Spleen (tissue), 11 donors: ENCODE measurements at regions not wholly inside any gene's neighbourhood (a gene's known extent, or its start where the extent isn't known, plus 50 kb on each side); places are given as distances from the start of the nearest gene placed in this dataset.
"Not testable (repeated sequence)": the region's sequence is repeated elsewhere in the genome, so short reads cannot be mapped to it uniquely, and the experiment has no call there.

Experiments used
- DNase-seq: peaks from one replicate; pipeline ENCODE4 v3.0.0-alpha.2; 2020
- H3K27ac ChIP-seq, 8 donors: fragments of 200-600 bp; sonication (generic) in 7 of 8; 1 replicate in 4 of 8; 2 replicates in 4 of 8; pipeline versions ENCODE4 v1.5.0 to v1.8.0; 2016 to 2021; ENCODE audit warnings: inconsistent platforms in 4 of 8, mild to moderate bottlenecking in 4 of 8, moderate library complexity in 1 of 8
- H3K27me3 ChIP-seq, 7 donors: fragments of 200-600 bp; sonication (generic) in 6 of 7; replicated peaks in 1 of 7; 1 replicate in 4 of 7; 2 replicates in 3 of 7; pipeline versions ENCODE4 v1.5.0 to v1.8.0; 2016 to 2021; ENCODE audit warnings: inconsistent platforms in 3 of 7, mild to moderate bottlenecking in 1 of 7
- H3K36me3 ChIP-seq, 6 donors: fragments of 200-600 bp; sonication (generic) in 5 of 6; 1 replicate in 4 of 6; 2 replicates in 2 of 6; pipeline versions ENCODE4 v1.5.0 to v1.8.0; 2016 to 2021; ENCODE audit warnings: inconsistent platforms in 2 of 6
- H3K4me1 ChIP-seq, 6 donors: fragments of 200-600 bp; sonication (generic) in 5 of 6; 1 replicate in 3 of 6; 2 replicates in 3 of 6; pipeline versions ENCODE4 v1.5.0 to v1.8.0; 2016 to 2021; ENCODE audit warnings: inconsistent platforms in 3 of 6
- H3K4me3 ChIP-seq, 8 donors: fragments of 200-600 bp; sonication (generic) in 7 of 8; 1 replicate in 4 of 8; 2 replicates in 4 of 8; pipeline versions ENCODE4 v1.5.0 to v1.8.0; 2016 to 2021; ENCODE audit warnings: inconsistent platforms in 4 of 8, mild to moderate bottlenecking in 4 of 8, moderate library complexity in 2 of 8
- H3K9me3 ChIP-seq, 8 donors: fragments of 200-600 bp; sonication (generic) in 7 of 8; 1 replicate in 4 of 8; 2 replicates in 4 of 8; pipeline versions ENCODE4 v1.5.0 to v1.8.0; 2016 to 2021; ENCODE audit warnings: inconsistent platforms in 4 of 8
- POLR2A ChIP-seq, 3 donors: fragments of 450-650 bp; IDR thresholded peaks; one replicate each; pipeline ENCODE4 v1.5.1; 2017; ENCODE audit warnings: antibody characterized with exemption in 3 of 3, mild to moderate bottlenecking in 1 of 3
- POLR2AphosphoS5 ChIP-seq, 3 donors: sonication (generic); formaldehyde crosslinking; IDR thresholded peaks; one replicate each; pipeline ENCODE4 v1.5.1; 2017; ENCODE audit warnings: antibody characterized with exemption in 3 of 3
- WGBS, 5 donors: extraction: QIAGEN DNeasy Blood & Tissue Kit in 3 of 5; methylation state at CpG; one replicate each; pipeline versions ENCODE4 v1.1.5 to v1.1.7; 2013 to 2018; 5-methylcytosine and 5-hydroxymethylcytosine counted together
- intact Hi-C: fragments of 100-400 bp; cut with DNase I; formaldehyde crosslinking; loops from one replicate; pipeline ENCODE4 v1.15.0; 2023; ENCODE audit warnings: low total_unique reads
- TF ChIP-seq, protein P1 (sequence below), 11 experiments: fragments of 200-600 bp in 7 of 11; fragments of 450-650 bp in 4 of 11; sonication (generic) in 4 of 11; IDR thresholded peaks in 8 of 11; conservative IDR thresholded peaks in 3 of 11; 1 replicate in 7 of 11; 2 replicates in 4 of 11; pipeline versions ENCODE4 v1.4.0 to v1.8.0; 2016 to 2021; ENCODE audit warnings: antibody characterized with exemption in 11 of 11, inconsistent platforms in 4 of 11, mild to moderate bottlenecking in 1 of 11
- donor health status: healthy with polysubstance abuse.
- donor health status: DM: no; HTN: no; CAD: no; lungs with moderate emphysema.
- donor health status: DM: no; HTN: no; CAD: no.
- donor health status: Bipolar disorder and iron deficiency.
- donor health status: healthy.
- donor health status: DM: no; HTN: no; CAD: no.
- donor health status: DM: yes; HTN: yes; CAD: no.

DNA sequence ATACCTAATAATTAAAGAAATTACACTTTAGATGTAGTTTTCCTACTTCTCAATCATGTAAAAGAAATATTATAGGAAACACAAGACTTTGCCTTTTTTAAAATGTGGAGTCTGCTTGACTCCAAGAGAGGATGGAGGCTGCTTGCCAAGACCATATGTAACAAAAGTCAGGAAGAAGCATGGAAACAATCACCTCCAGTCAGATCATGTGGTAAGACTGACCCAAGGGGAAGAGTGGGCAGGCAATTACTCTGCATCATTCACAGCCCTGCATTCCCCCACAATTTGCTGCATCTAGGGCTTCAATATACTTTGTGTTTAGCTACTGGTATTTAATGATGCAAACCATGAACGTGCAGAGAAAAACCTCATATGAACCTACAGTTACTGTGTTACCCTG lies 78.0 kb upstream of the RXFP1 start:
- WGBS, 5 donors: 57 to 81% (median 63%) methylated on average over 1 of the region's 1 CpG
- no peak overlapping the region for H3K27ac ChIP-seq
- H3K4me3 ChIP-seq: no peak overlapping the region
- DNase-seq: no peak
- H3K27me3 ChIP-seq: no peaks in the 10 kb centered on the region
- no peaks in the 10 kb centered on the region for H3K9me3 ChIP-seq
- TF ChIP-seq, protein P1, sequence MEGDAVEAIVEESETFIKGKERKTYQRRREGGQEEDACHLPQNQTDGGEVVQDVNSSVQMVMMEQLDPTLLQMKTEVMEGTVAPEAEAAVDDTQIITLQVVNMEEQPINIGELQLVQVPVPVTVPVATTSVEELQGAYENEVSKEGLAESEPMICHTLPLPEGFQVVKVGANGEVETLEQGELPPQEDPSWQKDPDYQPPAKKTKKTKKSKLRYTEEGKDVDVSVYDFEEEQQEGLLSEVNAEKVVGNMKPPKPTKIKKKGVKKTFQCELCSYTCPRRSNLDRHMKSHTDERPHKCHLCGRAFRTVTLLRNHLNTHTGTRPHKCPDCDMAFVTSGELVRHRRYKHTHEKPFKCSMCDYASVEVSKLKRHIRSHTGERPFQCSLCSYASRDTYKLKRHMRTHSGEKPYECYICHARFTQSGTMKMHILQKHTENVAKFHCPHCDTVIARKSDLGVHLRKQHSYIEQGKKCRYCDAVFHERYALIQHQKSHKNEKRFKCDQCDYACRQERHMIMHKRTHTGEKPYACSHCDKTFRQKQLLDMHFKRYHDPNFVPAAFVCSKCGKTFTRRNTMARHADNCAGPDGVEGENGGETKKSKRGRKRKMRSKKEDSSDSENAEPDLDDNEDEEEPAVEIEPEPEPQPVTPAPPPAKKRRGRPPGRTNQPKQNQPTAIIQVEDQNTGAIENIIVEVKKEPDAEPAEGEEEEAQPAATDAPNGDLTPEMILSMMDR (IDR thresholded peaks at IDR 0.05 in 8 of 11, conservative IDR thresholded peaks at IDR 0.05 in 3 of 11): no peak
- no peak for TF ChIP-seq POLR2A (IDR thresholded peaks at IDR 0.05)
- no peak for TF ChIP-seq POLR2AphosphoS5 (IDR thresholded peaks at IDR 0.05)
- H3K36me3 ChIP-seq: no peaks in the 10 kb centered on the region
- H3K4me1 ChIP-seq: no peaks in the 10 kb centered on the region
- intact Hi-C loops: no loop called here

DNA sequence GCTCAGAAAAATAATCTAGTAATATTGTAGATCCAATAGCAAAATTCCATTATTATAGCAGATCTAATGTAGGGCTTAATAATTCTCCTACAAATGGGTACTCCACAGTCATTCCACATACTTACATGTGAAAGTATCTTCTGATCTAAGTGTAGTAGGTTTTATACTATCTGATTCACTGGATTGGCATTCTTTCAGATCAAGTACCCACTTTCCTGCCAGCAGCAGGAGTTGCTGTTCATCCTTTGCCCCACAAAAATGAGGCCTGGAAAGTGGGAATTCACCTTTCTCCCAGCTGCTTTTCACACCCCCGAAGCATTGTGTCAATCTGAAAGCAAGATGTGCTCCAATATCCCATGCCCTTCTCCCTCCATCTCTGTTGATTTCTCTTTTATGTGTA lies 77.1 kb upstream of the RXFP1 start:
- Histone ChIP-seq H3K27me3 (no peaks in the 10 kb centered on the region), H3K9me3 (no peaks in the 10 kb centered on the region), H3K4me3 (no peak overlapping the region), H3K36me3 (no peaks in the 10 kb centered on the region), H3K4me1 (no peaks in the 10 kb centered on the region), H3K27ac (no peak overlapping the region)
- 62 to 82% (median 73%) methylated on average over 1 of the region's 1 CpG for WGBS, 5 donors
- TF ChIP-seq POLR2A (IDR thresholded peaks at IDR 0.05) (no peak), POLR2AphosphoS5 (IDR thresholded peaks at IDR 0.05) (no peak)
- TF ChIP-seq, protein P1 (IDR thresholded peaks at IDR 0.05 in 8 of 11, conservative IDR thresholded peaks at IDR 0.05 in 3 of 11): no peak
- DNase-seq: no peak
- intact Hi-C loops: no loop called here

DNA sequence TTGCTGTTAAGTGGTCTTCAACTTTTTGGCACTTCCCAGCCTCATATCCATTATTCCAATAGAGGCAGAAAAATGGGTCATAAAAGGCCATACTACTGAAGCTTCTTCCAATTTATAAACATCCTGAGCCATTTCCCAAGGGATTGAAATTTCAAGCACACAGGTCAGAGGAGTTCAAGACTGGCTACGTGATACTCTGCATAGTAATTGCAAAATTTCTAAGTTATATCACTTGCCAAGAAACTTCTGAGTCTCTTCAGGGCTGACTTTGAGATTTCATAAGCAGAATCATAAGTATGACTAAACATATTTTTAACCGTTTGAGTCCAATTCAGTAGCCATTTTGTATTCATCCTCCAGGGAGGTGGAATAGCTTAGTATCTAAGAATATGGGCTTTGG lies 75.6 kb upstream of the RXFP1 start:
- 56 to 80% (median 71%) methylated on average over 2 of the region's 2 CpGs for WGBS, 5 donors
- intact Hi-C loops: no loop called here
- TF ChIP-seq, protein P1 (IDR thresholded peaks at IDR 0.05 in 8 of 11, conservative IDR thresholded peaks at IDR 0.05 in 3 of 11): no peak
- no peak for TF ChIP-seq POLR2A (IDR thresholded peaks at IDR 0.05)
- TF ChIP-seq POLR2AphosphoS5 (IDR thresholded peaks at IDR 0.05): no peak
- DNase-seq: no peak
- Histone ChIP-seq H3K4me3 (no peak overlapping the region), H3K27ac (no peak overlapping the region), H3K36me3 (no peaks in the 10 kb centered on the region), H3K4me1 (no peaks in the 10 kb centered on the region), H3K27me3 (no peaks in the 10 kb centered on the region), H3K9me3 (no peaks in the 10 kb centered on the region)

GRCh38 chr4:158450741-158451140 lies 70.9 kb upstream of the RXFP1 start:
- H3K4me1 ChIP-seq: no peaks in the 10 kb centered on the region
- intact Hi-C loops: no loop called here

DNA sequence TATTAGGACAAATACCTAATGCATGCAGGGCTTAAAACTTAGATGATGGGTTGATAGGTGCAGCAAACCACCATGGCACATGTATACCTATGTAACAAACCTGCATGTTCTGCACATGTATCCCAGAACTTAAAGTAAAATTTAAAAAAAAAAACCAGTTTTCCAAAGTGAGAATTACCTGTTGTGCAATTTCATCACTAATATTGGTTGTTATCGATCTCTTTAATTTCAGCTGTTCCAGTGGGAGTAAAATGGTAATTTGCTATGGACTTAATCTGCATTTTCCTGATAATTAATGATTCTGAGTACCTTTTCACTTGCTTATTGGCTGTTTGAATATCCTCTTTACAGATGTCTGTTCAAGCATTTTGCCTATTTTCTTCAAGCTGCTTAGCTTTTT lies 69.6 kb upstream of the RXFP1 start:
- H3K9me3 ChIP-seq, H3K4me1 ChIP-seq, DNase-seq, H3K27ac ChIP-seq, intact Hi-C loops, H3K4me3 ChIP-seq, H3K36me3 ChIP-seq, H3K27me3 ChIP-seq: not testable (repeated sequence)
- 93 to 100% (median 97%) methylated on average over 1 of the region's 1 CpG for WGBS, 5 donors

More at GRCh38 chr4:158450741-158451140, 70.9 kb upstream of the RXFP1 start:
- DNase-seq: no peak
- no peak overlapping the region for H3K27ac ChIP-seq
- no peaks in the 10 kb centered on the region for H3K36me3 ChIP-seq
- no peak for TF ChIP-seq POLR2AphosphoS5 (IDR thresholded peaks at IDR 0.05)
- TF ChIP-seq, protein P1 (IDR thresholded peaks at IDR 0.05 in 8 of 11, conservative IDR thresholded peaks at IDR 0.05 in 3 of 11): no peak
- no peak for TF ChIP-seq POLR2A (IDR thresholded peaks at IDR 0.05)
- H3K27me3 ChIP-seq: no peaks in the 10 kb centered on the region
- peaks cover 0 to 1% (median 0%) of the 10 kb centered on the region in 8 donors for H3K9me3 ChIP-seq
- WGBS, 5 donors: 60 to 92% (median 82%) methylated on average over 1 of the region's 1 CpG
- no peak overlapping the region for H3K4me3 ChIP-seq
